Thyroid gland (tissue), 4 donors: ENCODE measurements at regions not wholly inside any gene's neighbourhood (a gene's known extent, or its start where the extent isn't known, plus 50 kb on each side); places are given as distances from the start of the nearest gene placed in this dataset.

Experiments
- CTCF ChIP-seq, 6 experiments: fragments of 200-600 bp in 3 of 6; fragments of 450-650 bp in 3 of 6; sonication (generic) in 3 of 6; IDR thresholded peaks; one replicate each; pipeline ENCODE4 v1.5.1; 2016 to 2019; ENCODE audit warnings: antibody characterized with exemption in 6 of 6, mild to moderate bottlenecking in 2 of 6, inconsistent platforms in 1 of 6, moderate library complexity in 1 of 6
- POLR2A ChIP-seq, 2 donors: fragments of 450-650 bp; IDR thresholded peaks; one replicate each; pipeline ENCODE4 v1.6.1; 2017; ENCODE audit warnings: antibody characterized with exemption in 2 of 2, mild to moderate bottlenecking in 2 of 2, moderate library complexity in 1 of 2

GRCh38 chr12:41905073-41905758 is 239.5 kb downstream of the GXYLT1 start:
- TF ChIP-seq POLR2A (IDR thresholded peaks at IDR 0.05) (no peak), CTCF (IDR thresholded peaks at IDR 0.05) (no peak)
